ENCODE measurements at regions not wholly inside any gene's neighbourhood (a gene's known extent, or its start where the extent isn't known, plus 50 kb on each side); places are given as distances from the start of the nearest gene placed in this dataset.

GRCh38 chr4:33883111-33883510, 2361.2 kb downstream of the ARAP2 start:
- TF ChIP-seq RAD21 (conservative IDR thresholded peaks at IDR 0.05 in 1 of 2, IDR thresholded peaks at IDR 0.05 in 1 of 2) (no peak), HOXB5 (CRISPR knock-in tag; IDR thresholded peaks at IDR 0.05) (no peak), CTCF (IDR thresholded peaks at IDR 0.05) (no peak), TP53 (CRISPR knock-in tag; IDR thresholded peaks at IDR 0.05) (no peak), KDM1A (IDR thresholded peaks at IDR 0.05; ENCODE audit: low read depth) (no peak)
